Transverse colon (tissue), 4 donors: ENCODE measurements at regions not wholly inside any gene's neighbourhood (a gene's known extent, or its start where the extent isn't known, plus 50 kb on each side); places are given as distances from the start of the nearest gene placed in this dataset.

Experiments used
- CTCF ChIP-seq, 5 experiments: fragments of 200-600 bp in 3 of 5; fragments of 450-650 bp in 2 of 5; sonication (generic) in 3 of 5; IDR thresholded peaks; 1 replicate in 2 of 5; 2 replicates in 3 of 5; pipeline ENCODE4 v1.5.1; 2016 to 2017; ENCODE audit warnings: antibody characterized with exemption in 5 of 5, inconsistent platforms in 3 of 5, mild to moderate bottlenecking in 2 of 5, moderate library complexity in 1 of 5
- EP300 ChIP-seq: sonication (generic); formaldehyde crosslinking; IDR thresholded peaks from one replicate; pipeline ENCODE4 v1.6.1; 2017; ENCODE audit warnings: antibody characterized with exemption, low read depth
- POLR2A ChIP-seq: fragments of 450-650 bp; IDR thresholded peaks from one replicate; pipeline ENCODE4 v1.6.1; 2016; ENCODE audit warnings: antibody characterized with exemption, mild to moderate bottlenecking, moderate library complexity
- POLR2AphosphoS5 ChIP-seq, 3 donors: sonication (generic); formaldehyde crosslinking; IDR thresholded peaks; one replicate each; pipeline ENCODE4 v1.6.1; 2016; ENCODE audit warnings: antibody characterized with exemption in 3 of 3

DNA sequence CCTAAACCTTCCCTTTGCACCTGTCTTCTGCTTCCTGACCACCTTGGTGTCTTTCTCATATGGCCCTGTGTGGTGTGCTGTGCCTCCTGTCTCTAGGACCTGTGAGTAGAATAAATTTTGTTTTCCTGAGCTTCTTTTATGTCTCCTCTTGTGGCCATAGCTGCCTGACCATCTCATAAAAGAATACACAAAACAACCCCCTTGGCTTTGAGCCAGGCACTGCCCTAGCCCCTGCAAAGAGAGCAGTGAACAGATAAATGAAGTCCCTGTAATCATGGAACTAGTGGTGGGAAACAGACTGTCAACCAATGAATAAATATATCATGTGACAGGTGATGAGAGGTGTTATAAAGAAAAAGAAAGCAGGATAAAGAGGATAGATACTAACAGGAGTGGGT, 485.1 kb downstream of the CSNK1G3 start:
- TF ChIP-seq EP300 = no peak
- no peak for TF ChIP-seq CTCF (IDR thresholded peaks at IDR 0.05)
- no peak for TF ChIP-seq POLR2A
- TF ChIP-seq POLR2AphosphoS5 (IDR thresholded peaks at IDR 0.05) = no peak
